ENCODE measurements at regions not wholly inside any gene's neighbourhood (a gene's known extent, or its start where the extent isn't known, plus 50 kb on each side); places are given as distances from the start of the nearest gene placed in this dataset.

DNA sequence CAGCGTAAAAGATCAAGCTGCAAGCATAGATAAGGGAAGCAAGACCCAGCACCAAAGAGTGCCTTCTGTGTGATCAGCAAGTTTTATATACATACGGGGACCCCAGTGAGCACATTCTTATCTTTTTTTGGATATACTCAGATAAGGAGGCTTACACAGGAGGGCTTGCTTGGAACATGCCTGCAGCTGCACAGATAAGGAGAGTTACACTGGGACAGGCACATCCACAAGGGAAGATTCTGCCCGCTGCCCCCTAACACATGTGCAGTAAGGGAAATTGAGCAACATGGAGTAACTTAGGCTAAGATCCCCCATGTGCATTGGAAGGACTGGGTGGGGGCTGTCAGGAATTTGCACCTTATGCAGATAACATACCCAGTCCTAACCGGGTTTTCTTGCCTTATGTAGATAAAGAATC is 1334.8 kb downstream of the MRPL39 start:
- Histone ChIP-seq H3K9ac (ENCODE audit: low read depth in 1 of 2, low read length in 2 of 2) (no peak overlapping the region), H3K36me3 (ENCODE audit: control insufficient read depth in 4 of 4, insufficient read depth in 3 of 4, low read depth in 1 of 4, low read length in 3 of 4) (no peaks in the 10 kb centered on the region), H3K27me3 (ENCODE audit: control insufficient read depth in 4 of 4, insufficient read depth in 4 of 4, low read length in 3 of 4) (peaks cover 0 to 3% (median 0%) of the 10 kb centered on the region in 4 donors), H3K9me3 (ENCODE audit: control insufficient read depth in 4 of 4, low read length in 3 of 4) (peaks cover 0 to 1% (median 0%) of the 10 kb centered on the region in 4 donors), H3K27ac (ENCODE audit: low read depth in 1 of 2, low read length in 2 of 2) (no peak overlapping the region), H3K4me1 (ENCODE audit: control insufficient read depth in 4 of 4, insufficient read depth in 4 of 4, low read length in 3 of 4) (no peaks in the 10 kb centered on the region), H3K4me3 (ENCODE audit: low read depth in 1 of 3, low read length in 3 of 3) (no peak overlapping the region)
- WGBS: 10% methylated on average over 4 of the region's 4 CpGs
- TF ChIP-seq RXRA (IDR thresholded peaks at IDR 0.05) (no peak), TAF1 (conservative IDR thresholded peaks at IDR 0.05) (no peak), GABPA (IDR thresholded peaks at IDR 0.05 in 1 of 2, conservative IDR thresholded peaks at IDR 0.05 in 1 of 2) (no peak), RAD21 (IDR thresholded peaks at IDR 0.05) (no peak), SP1 (IDR thresholded peaks at IDR 0.05) (no peak), FOXA2 (IDR thresholded peaks at IDR 0.05) (no peak), HNF4G (IDR thresholded peaks at IDR 0.05) (no peak)
- TF ChIP-seq, protein P1, sequence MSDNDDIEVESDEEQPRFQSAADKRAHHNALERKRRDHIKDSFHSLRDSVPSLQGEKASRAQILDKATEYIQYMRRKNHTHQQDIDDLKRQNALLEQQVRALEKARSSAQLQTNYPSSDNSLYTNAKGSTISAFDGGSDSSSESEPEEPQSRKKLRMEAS (IDR thresholded peaks at IDR 0.05): no peak
- TF ChIP-seq, protein P2, sequence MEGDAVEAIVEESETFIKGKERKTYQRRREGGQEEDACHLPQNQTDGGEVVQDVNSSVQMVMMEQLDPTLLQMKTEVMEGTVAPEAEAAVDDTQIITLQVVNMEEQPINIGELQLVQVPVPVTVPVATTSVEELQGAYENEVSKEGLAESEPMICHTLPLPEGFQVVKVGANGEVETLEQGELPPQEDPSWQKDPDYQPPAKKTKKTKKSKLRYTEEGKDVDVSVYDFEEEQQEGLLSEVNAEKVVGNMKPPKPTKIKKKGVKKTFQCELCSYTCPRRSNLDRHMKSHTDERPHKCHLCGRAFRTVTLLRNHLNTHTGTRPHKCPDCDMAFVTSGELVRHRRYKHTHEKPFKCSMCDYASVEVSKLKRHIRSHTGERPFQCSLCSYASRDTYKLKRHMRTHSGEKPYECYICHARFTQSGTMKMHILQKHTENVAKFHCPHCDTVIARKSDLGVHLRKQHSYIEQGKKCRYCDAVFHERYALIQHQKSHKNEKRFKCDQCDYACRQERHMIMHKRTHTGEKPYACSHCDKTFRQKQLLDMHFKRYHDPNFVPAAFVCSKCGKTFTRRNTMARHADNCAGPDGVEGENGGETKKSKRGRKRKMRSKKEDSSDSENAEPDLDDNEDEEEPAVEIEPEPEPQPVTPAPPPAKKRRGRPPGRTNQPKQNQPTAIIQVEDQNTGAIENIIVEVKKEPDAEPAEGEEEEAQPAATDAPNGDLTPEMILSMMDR (IDR thresholded peaks at IDR 0.05; ENCODE audit: low read depth, low read length, missing input control): no peak
- DNase-seq (ENCODE audit: low spot score): peak; percentile 37

DNA sequence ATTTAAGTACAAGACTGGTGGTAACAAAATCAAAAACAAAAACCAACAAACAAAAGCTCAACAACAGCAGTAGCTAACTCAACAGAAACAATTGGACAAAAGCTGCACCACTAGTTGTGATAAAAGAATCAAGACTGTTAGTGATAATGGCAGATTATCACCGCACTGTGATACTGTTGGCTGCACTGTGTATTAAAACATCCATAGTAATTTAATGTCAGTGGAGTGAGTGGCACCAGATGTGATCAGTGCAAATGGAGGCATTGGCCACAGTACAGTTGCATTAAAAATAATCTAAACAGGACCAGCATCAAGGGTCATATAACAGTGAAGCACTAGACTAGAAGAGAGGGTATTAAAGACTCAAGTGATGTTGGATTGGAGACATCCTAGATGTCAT is 1341.3 kb downstream of the MRPL39 start:
- Histone ChIP-seq H3K27ac (ENCODE audit: low read depth in 1 of 2, low read length in 2 of 2) (no peak overlapping the region), H3K4me1 (ENCODE audit: control insufficient read depth in 4 of 4, insufficient read depth in 4 of 4, low read length in 3 of 4) (no peaks in the 10 kb centered on the region), H3K36me3 (ENCODE audit: control insufficient read depth in 4 of 4, insufficient read depth in 3 of 4, low read depth in 1 of 4, low read length in 3 of 4) (no peaks in the 10 kb centered on the region), H3K9ac (ENCODE audit: low read depth in 1 of 2, low read length in 2 of 2) (no peak overlapping the region), H3K4me3 (ENCODE audit: low read depth in 1 of 3, low read length in 3 of 3) (no peak overlapping the region), H3K9me3 (ENCODE audit: control insufficient read depth in 4 of 4, low read length in 3 of 4) (peaks cover 0 to under 1% (median 0%) of the 10 kb centered on the region in 4 donors), H3K27me3 (ENCODE audit: control insufficient read depth in 4 of 4, insufficient read depth in 4 of 4, low read length in 3 of 4) (no peaks in the 10 kb centered on the region)
- no peak for TF ChIP-seq HNF4G (IDR thresholded peaks at IDR 0.05)
- 44% methylated on average over 1 of the region's 1 CpG for WGBS
- DNase-seq (ENCODE audit: low spot score): no peak

DNA sequence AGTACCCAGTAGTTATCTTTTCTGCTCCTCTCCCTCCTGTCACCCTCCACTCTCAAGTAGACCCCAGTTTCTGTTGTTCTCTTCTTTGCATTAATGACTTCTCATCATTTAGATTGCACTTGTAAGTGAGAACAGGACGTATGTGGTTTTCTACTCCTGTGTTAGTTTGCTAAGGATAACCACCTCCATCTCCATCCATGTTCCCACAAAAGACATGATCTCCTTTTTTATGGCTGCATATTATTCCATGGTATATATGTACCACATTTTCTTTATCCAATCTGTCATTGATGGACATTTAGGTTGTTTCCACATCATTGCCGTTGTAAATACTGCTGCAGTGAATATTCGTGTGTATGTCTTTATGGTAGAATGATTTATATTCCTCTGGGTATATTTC is 1346.5 kb downstream of the MRPL39 start:
- DNase-seq (ENCODE audit: low spot score): no peak
- H3K4me1 ChIP-seq (ENCODE audit: control insufficient read depth in 4 of 4, insufficient read depth in 4 of 4, low read length in 3 of 4): no peaks in the 10 kb centered on the region
- H3K9me3 ChIP-seq (ENCODE audit: control insufficient read depth in 4 of 4, low read length in 3 of 4): peaks cover 0 to 2% (median 0%) of the 10 kb centered on the region in 4 donors
- no peak overlapping the region for H3K9ac ChIP-seq (ENCODE audit: low read depth in 1 of 2, low read length in 2 of 2)
- TF ChIP-seq NR2F2 (IDR thresholded peaks at IDR 0.05) (no peak), SP1 (IDR thresholded peaks at IDR 0.05) (no peak), RXRA (IDR thresholded peaks at IDR 0.05) (no peak), RAD21 (IDR thresholded peaks at IDR 0.05) (no peak), HNF4G (IDR thresholded peaks at IDR 0.05) (no peak), HNF4A (conservative IDR thresholded peaks at IDR 0.05) (no peak), FOXA2 (IDR thresholded peaks at IDR 0.05) (no peak), YY1 (IDR thresholded peaks at IDR 0.05) (no peak), EGR1 (IDR thresholded peaks at IDR 0.05; ENCODE audit: low read depth in 2 of 2) (no peak), TAF1 (conservative IDR thresholded peaks at IDR 0.05) (no peak), GABPA (IDR thresholded peaks at IDR 0.05 in 1 of 2, conservative IDR thresholded peaks at IDR 0.05 in 1 of 2) (no peak), FOXA1 (IDR thresholded peaks at IDR 0.05) (no peak)
- TF ChIP-seq, protein P3, sequence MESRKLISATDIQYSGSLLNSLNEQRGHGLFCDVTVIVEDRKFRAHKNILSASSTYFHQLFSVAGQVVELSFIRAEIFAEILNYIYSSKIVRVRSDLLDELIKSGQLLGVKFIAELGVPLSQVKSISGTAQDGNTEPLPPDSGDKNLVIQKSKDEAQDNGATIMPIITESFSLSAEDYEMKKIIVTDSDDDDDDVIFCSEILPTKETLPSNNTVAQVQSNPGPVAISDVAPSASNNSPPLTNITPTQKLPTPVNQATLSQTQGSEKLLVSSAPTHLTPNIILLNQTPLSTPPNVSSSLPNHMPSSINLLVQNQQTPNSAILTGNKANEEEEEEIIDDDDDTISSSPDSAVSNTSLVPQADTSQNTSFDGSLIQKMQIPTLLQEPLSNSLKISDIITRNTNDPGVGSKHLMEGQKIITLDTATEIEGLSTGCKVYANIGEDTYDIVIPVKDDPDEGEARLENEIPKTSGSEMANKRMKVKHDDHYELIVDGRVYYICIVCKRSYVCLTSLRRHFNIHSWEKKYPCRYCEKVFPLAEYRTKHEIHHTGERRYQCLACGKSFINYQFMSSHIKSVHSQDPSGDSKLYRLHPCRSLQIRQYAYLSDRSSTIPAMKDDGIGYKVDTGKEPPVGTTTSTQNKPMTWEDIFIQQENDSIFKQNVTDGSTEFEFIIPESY (IDR thresholded peaks at IDR 0.05): no peak
- TF ChIP-seq, protein P4, sequence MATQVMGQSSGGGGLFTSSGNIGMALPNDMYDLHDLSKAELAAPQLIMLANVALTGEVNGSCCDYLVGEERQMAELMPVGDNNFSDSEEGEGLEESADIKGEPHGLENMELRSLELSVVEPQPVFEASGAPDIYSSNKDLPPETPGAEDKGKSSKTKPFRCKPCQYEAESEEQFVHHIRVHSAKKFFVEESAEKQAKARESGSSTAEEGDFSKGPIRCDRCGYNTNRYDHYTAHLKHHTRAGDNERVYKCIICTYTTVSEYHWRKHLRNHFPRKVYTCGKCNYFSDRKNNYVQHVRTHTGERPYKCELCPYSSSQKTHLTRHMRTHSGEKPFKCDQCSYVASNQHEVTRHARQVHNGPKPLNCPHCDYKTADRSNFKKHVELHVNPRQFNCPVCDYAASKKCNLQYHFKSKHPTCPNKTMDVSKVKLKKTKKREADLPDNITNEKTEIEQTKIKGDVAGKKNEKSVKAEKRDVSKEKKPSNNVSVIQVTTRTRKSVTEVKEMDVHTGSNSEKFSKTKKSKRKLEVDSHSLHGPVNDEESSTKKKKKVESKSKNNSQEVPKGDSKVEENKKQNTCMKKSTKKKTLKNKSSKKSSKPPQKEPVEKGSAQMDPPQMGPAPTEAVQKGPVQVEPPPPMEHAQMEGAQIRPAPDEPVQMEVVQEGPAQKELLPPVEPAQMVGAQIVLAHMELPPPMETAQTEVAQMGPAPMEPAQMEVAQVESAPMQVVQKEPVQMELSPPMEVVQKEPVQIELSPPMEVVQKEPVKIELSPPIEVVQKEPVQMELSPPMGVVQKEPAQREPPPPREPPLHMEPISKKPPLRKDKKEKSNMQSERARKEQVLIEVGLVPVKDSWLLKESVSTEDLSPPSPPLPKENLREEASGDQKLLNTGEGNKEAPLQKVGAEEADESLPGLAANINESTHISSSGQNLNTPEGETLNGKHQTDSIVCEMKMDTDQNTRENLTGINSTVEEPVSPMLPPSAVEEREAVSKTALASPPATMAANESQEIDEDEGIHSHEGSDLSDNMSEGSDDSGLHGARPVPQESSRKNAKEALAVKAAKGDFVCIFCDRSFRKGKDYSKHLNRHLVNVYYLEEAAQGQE (IDR thresholded peaks at IDR 0.05): no peak
- TF ChIP-seq, protein P5, sequence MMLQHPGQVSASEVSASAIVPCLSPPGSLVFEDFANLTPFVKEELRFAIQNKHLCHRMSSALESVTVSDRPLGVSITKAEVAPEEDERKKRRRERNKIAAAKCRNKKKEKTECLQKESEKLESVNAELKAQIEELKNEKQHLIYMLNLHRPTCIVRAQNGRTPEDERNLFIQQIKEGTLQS (IDR thresholded peaks at IDR 0.05): no peak
- TF ChIP-seq, protein P2 (IDR thresholded peaks at IDR 0.05; ENCODE audit: low read depth, low read length, missing input control): no peak
- TF ChIP-seq, protein P1 (IDR thresholded peaks at IDR 0.05): no peak
- H3K27me3 ChIP-seq (ENCODE audit: control insufficient read depth in 4 of 4, insufficient read depth in 4 of 4, low read length in 3 of 4): peaks cover 0 to 3% (median 0%) of the 10 kb centered on the region in 4 donors
- WGBS: 66% methylated on average over 3 of the region's 3 CpGs
- no peaks in the 10 kb centered on the region for H3K36me3 ChIP-seq (ENCODE audit: control insufficient read depth in 4 of 4, insufficient read depth in 3 of 4, low read depth in 1 of 4, low read length in 3 of 4)
- no peak overlapping the region for H3K4me3 ChIP-seq (ENCODE audit: low read depth in 1 of 3, low read length in 3 of 3)
- no peak overlapping the region for H3K27ac ChIP-seq (ENCODE audit: low read depth in 1 of 2, low read length in 2 of 2)
